HG02763 (cell line): ENCODE measurements at regions not wholly inside any gene's neighbourhood (a gene's known extent, or its start where the extent isn't known, plus 50 kb on each side); places are given as distances from the start of the nearest gene placed in this dataset.
"Not testable (repeated sequence)": the region's sequence is repeated elsewhere in the genome, so short reads cannot be mapped to it uniquely, and the experiment has no call there.

Source experiments
- ATAC-seq: cut with Tn5 transposase; IDR thresholded peaks from one replicate; pipeline ENCODE4 v1.9.1; 2021; ENCODE audit warnings: mild to moderate bottlenecking, moderate library complexity; ENCODE audit not compliant: unreplicated experiment

GRCh38 chr4:59455751-59456150 is 1744.4 kb upstream of the ADGRL3 start:
- ATAC-seq: no peak

DNA sequence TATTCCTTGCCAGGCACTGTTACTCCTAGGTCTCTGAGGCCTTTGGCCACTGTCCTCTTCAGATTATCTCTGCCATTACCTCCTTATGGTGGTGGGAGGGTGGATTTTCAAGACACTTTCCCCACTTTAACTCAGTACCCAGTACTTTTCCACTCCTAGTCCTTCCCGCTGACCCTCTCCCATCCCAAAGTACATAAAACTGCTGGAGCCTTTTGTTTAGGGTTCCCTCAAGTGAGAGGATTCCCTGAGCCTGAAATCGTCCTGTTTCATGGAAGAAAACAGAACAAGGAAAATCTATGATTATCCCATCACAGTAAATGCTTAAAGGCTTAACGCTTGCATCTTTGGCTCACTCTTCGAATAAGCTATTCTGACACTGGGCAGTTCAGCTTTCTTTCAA is 1742.5 kb upstream of the ADGRL3 start:
- ATAC-seq: no peak

DNA sequence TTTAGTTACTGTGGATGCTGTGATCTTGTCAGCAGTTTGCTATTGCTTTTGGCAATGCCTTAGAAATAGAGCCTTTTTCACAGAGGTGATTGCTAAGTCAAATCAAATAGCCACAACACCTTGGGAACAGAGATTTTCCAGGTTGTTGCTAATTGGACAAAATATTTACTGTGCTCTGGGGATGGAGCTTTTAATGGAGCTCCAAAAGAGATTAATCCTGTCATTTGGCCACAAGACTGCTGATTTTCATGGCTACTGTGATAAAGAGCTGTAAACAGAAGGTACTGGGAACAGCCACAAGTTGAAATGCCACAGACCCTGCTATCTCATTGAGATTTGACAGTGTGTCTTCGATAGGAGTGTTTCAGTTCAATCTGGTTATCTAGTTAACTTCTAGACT is 1715.2 kb upstream of the ADGRL3 start:
- no peak for ATAC-seq

DNA sequence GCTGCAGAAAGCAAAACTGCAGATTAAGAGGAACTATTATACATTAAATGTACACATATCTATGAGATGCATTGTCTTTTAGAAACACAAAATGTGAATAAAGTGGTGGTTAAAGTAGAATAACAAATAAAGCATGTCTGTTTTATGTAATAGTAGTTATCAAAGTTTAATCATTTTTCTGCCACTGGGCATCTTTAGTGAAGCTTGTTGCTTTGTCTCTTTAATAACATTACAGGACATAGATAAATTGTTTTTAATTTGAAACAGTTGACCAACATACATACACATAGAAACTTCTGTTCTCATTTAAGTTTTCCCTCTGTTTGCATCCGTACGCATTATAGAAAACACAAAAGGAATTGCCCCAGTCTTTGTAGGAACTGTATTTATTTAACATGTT is 1700.0 kb upstream of the ADGRL3 start:
- ATAC-seq: no peak

- ATAC-seq: no peak
Measured at GRCh38 chr4:59503731-59504130, 1696.4 kb upstream of the ADGRL3 start.

GRCh38 chr4:59511809-59512208 is 1688.3 kb upstream of the ADGRL3 start:
- not testable (repeated sequence) for ATAC-seq

GRCh38 chr4:59517007-59517406 is 1683.1 kb upstream of the ADGRL3 start:
- no peak for ATAC-seq

- ATAC-seq: no peak
Measured at GRCh38 chr4:59518005-59518823, 1681.9 kb upstream of the ADGRL3 start.

DNA sequence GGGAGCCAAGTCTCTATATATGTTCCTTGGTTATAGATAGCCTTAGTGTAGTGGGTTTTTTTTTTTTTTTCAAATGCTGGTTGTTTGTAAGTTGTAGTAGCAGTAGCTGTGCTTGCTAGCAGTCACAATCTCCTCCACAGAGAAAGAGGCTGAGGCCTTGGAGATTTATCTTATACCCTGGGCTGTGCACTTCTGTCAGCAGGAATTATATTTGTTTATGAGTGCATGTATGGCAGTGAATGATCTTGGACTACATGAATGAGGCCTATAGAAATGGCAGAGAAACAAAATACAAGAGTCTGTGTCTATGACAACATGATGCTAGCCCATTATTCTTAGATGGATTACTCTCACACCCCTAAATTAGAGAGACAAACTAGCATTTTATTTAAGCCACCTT is 1674.2 kb upstream of the ADGRL3 start:
- no peak for ATAC-seq

DNA sequence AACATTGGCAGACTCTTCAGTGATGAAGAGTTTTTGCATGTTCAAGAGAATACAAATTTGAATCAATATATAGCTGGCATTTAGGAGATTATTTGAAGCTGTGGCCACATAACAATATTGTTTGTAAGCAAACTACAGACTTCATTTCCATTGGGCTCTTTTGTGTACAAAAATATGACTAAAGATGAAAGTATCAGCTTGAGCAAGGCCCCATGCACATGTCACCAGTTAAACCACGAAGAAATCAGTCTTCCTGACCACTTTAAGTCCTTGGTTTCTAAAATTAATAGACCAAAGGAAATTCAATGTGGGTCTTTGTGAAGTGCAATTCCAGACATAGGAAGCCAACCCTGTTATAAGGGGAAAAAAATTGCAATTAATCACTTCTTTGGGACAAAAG is 1664.6 kb upstream of the ADGRL3 start:
- ATAC-seq: no peak

DNA sequence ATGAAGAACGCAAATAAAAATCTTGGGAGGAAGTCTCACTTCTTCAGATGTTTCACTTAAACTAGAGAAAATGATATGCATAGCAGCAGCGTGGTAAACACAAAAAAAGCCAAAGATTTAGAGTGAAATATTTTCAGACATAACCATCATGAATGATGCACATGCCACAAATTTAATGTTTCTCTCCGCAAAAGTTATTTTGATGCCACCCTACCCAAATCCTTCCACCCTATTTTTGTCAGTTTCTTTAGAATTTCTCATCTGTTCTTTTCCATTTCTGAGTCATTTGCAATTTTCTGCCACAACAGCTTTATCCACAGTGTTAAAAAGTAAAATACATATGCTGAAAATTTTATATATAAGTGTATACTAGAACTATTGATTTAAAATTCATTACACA is 1663.7 kb upstream of the ADGRL3 start:
- no peak for ATAC-seq

- no peak for ATAC-seq
Measured at GRCh38 chr4:59537246-59537886, 1662.8 kb upstream of the ADGRL3 start.

DNA sequence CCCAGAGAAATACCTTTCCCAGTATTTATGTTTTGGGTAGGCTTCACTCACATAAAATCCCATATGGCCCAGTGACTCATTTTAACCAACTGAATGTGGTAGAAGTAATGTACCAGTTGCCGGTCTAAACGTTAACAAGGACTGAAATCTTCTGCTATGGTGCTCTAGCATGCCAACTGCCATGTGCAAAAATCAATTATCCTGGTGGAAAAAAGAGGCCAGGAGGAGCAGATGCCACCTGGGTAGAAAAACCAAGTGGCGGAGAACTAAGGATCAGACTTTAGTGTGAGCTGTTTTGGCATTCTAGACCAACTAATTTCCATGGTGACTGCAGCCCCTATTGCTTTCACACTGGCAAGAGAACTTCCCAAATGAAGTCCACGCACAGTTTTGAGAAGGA is 1660.7 kb upstream of the ADGRL3 start:
- no peak for ATAC-seq

DNA sequence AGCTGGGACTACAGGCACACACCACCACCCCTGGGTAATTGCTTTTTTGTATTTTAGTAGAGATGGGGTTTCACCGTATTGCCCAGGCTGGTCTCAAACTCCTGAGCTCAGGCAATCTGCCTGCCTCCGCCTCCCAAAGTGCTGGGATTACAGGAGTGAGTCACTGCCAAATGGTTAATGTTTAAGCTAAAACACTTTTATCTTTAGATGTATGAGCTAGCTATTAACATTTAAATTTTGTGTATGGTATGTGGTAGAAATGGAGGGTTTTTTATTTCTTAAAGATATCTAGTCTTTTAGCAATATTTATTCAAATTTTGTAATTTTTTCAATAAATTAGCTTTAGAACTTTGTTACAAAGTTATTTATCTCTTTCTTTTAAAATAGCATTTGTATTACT is 1659.8 kb upstream of the ADGRL3 start:
- ATAC-seq: no peak

- ATAC-seq: peak; percentile 88
Measured at GRCh38 chr4:59553063-59553720, 1646.9 kb upstream of the ADGRL3 start.

GRCh38 chr4:59553721-59554091 is 1646.4 kb upstream of the ADGRL3 start:
- ATAC-seq: peak; percentile 34

DNA sequence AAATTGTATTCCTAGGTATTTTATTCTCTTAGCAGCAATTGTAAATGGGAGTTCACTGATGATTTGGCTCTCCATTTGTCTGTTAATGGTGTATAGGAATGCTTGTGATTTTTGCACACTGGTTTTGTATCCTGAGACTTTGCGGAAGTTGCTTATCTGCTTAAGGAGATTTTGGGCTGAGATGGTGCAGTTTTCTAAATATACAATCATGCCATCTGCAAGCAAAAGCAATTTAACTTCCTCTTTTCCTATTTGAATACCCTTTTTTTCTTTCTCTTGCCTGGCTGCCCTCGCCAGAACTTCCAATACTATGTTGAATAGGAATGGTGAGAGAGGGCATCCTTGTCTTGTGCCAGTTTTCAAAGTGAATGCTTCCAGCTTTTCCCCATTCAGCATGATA is 1643.9 kb upstream of the ADGRL3 start:
- ATAC-seq: not testable (repeated sequence)

GRCh38 chr4:59560141-59560648 is 1639.9 kb upstream of the ADGRL3 start:
- ATAC-seq: not testable (repeated sequence)

GRCh38 chr4:59565836-59566235 is 1634.3 kb upstream of the ADGRL3 start:
- ATAC-seq: no peak

DNA sequence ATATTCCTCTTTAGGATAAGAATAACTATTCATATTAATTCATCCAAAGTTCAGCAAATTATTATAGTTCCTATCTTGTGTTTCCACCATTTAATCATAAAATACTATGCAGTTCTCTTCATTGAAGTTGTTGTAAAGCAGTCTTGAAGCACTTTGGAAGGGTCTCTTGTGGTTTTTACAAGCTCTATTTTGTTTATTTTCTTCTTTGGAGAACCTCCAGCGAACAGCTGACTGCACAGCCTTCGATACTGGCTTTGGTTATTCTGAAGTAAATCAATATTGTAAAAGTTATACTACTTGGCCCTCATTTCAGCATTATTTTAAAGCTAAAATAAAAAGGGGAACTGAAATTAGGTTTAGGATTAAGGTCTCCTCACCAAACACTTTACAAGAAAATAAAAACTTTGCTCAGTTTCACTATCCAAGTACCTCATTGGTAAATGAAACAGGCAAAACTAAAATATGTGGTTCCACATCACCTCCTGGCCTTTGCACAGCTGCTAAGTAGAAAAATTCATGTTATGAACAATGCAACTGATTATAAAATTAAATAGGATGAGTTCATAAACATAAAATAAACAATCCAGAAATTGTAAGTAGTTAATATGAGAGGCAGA is 1629.2 kb upstream of the ADGRL3 start:
- peak; percentile 75 for ATAC-seq

DNA sequence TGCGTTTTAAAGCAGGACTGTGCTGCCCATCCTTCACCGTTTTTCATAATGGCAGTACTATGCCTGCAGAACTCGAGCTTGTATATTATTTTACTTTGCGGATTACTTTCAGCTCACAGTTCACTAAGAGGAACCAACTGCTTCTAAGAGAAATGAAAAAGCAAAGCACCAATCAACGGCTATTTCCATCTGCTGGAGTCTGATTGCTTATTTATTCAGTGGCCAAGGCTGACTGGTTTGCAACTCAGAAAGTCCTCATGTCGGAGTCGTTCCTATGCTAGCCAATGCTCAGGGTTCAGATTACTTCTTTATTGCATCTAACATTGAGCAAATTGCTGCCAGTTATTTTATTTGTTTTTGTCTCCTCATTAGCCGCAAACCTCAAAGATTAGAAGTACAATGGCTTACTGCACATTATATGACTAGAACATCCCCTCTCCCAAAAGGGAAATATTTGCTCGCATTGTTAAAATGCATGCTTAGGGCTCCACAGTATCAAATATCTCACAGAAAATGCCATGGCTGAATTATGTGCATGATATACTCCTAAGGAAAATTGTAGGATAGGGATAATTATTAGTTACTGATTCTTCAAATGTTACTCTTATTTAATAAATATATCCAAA is 1628.2 kb upstream of the ADGRL3 start:
- no peak for ATAC-seq
